KBM-7 (cell line): ENCODE measurements at regions not wholly inside any gene's neighbourhood (a gene's known extent, or its start where the extent isn't known, plus 50 kb on each side); places are given as distances from the start of the nearest gene placed in this dataset.
A peak's percentile ranks its signal among the peaks of the same experiment; 100 is the strongest.
"Not testable (repeated sequence)": the region's sequence is repeated elsewhere in the genome, so short reads cannot be mapped to it uniquely, and the experiment has no call there.

Source experiments
- DNase-seq: peaks from one replicate; pipeline ENCODE4 v3.0.0-alpha.2; 2015
- in situ Hi-C: fragments of 300-500 bp; cut with MboI; formaldehyde crosslinking; loops from 2 replicates; pipeline ENCODE4 v1.14.3; 2020; ENCODE audit warnings: low sequenced_read_pairs, low pct_unique_long_range_greater_than_20kb, mixed read lengths

DNA sequence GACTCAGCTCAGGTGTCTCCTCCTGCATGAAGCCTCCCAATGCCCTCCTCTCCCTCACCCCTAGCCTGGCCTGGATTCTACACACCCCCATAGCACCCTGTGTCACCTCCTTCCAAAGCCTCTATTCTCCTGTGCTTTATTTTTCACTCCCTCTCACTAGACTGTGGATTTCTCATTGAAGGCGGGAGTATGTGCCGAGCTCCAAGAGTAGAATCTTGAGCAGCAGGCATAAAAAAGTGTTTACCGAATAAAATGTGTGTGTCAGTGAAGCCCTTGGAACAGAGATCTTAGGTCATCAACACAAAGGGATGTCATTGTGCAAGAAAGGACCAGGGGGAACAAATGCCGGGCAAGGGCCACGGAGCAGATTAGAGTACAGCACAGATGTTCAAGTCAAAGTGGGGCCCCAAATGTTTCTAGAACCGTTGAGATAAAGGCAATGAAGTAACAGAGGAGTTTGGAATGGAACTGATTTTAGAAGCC, 106.1 kb upstream of the TMEM170B start:
- in situ Hi-C loops = no loop called here
- no peak for DNase-seq

DNA sequence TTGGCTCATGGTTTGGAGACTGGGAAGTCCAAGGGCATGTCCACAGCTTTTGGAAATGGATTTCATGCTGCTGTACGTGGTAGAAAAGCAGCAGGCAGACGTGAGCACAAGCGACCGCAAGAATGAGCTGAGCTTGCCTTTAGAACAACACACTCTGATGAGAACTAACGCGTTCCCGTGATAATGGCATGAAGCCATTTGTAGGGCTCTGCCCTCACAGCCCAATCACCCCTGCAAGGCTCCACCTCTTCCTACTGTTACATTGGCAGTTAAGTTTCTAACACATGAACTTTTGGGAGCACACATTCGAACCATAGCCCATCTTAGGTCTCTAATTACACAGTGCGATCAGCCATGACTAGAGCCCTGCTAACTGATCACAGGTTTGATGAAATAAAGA, 107.5 kb upstream of the TMEM170B start:
- DNase-seq = no peak
- in situ Hi-C loops = no loop called here

DNA sequence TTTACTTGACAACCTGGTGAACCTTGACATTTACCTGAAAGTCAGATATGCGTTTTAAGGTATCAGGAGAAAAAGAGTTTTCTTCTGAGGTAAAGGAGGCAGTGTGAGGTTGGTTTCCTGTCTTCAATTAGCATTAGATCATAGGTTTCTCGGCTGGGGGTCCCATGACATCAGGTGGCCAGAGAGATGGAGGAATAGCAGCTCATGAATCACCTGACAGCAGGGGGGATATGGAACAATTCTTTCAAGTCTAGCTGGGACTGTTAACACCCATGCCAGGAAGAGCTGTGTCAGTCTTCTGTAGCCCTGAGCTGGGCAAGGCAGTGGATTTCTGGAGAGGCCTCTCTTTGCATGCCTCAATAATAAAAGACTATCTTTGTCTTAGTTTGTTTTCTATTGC, 108.0 kb upstream of the TMEM170B start:
- in situ Hi-C loops = no loop called here
- DNase-seq = no peak

DNA sequence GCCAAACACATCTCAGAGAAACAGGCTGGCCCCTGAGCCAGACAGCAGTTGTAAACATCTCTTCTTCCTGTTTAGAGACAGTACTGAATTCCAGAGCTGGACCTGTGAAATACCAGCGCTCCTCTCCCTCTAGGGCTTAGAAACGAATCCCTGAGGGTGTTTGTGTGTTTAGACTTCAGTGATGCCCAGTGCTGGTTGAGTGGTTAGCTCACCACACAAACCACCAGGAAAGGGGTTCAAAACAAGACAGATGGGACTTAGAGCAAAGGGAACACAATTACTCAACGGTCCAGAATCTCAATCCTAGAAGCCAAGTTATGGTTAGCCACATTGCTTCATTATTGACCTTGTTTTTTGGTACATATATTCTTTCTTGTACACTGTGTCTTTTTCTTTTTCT, 108.7 kb upstream of the TMEM170B start:
- in situ Hi-C loops = no loop called here
- peak; percentile 55 for DNase-seq

DNA sequence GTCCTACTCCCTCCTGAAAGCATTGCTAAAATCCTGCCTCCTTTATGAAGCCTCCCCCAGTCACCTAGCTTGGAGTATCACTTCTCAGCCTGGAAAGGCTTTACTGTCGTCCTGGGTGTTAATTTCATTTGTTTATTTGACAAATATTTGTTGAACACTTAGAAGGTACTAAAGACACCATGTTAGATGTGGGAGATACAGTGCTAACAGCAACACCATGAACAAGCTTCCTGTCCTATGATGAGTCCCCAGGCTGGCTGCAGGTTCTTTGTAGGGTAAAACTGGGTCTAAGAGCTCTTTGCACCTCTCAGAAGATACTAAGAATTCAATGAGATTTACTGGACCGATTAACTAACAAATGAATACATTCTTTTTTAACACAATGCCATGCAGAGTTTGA, 109.2 kb upstream of the TMEM170B start:
- in situ Hi-C loops = no loop called here

DNA sequence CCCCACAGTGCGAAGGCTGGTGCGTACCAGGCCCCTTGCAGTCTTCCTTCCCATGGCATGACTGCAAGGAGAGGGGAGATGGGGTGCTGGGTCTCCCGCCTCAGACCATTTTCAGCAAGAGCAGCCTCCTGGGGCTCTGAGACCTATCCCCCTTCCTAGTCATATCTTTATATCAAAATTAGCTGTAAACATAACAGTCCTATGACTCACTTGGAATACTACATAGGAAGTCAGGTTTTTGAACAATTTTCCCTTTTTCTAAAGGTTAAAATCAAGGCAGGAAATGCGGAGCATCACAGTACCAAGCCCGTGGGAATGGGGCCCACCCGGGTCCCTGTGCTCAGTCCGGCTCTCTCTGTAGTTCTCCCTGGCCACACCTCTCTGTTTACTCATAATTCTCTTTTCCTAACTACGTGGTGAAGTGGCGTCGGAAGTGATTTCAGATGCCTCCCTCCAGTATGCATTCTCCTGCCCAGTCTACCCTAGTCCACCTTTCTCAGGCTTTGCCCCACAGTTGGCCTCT, 109.8 kb upstream of the TMEM170B start:
- DNase-seq = no peak
- in situ Hi-C loops = no loop called here

More for the DNA sequence above, 109.2 kb upstream of the TMEM170B start:
- no peak for DNase-seq

DNA sequence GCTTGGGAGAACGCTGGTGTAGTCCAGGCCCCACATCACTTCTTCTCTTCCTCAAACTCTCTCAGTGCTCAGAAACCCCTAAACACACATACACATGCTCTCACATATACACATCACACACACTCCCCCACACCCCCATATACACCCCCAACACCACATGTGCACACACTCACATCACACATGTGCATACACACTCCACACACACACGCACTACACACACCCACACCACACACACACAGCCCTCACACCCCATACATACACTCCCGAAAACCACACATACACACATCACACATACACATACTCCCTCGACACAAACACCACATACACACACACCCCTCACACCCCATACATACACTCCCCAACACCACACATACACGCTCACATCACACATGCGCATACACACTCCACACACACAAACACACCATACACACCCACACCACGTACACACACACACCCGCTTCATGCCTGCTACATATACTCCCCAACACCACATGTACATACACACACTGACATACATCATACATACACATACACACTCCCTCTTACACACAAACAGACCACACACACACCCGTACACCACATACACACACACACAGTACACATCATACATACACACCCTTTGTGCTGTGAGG, 110.3 kb upstream of the TMEM170B start:
- no peak for DNase-seq
- in situ Hi-C loops = no loop called here

DNA sequence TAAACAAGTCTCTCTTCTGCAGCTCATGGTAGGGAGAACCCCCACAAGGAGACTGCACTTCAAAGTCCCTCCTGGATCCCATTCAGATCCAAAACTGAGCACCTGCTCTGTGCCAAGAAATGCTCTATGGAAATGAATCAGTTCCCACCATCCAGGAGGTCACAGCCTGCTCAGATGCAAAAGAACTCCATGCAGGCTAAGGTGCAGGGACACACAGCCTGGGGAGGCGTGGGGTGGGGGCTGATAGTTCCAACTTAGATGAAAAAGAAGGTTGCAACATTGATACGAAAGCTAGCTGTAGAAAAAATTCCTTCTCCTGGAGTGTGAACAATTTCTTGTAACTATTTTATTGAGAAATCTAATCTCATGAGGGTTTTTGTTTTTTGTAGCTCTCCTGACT, 111.0 kb upstream of the TMEM170B start:
- no peak for DNase-seq
- in situ Hi-C loops = no loop called here

DNA sequence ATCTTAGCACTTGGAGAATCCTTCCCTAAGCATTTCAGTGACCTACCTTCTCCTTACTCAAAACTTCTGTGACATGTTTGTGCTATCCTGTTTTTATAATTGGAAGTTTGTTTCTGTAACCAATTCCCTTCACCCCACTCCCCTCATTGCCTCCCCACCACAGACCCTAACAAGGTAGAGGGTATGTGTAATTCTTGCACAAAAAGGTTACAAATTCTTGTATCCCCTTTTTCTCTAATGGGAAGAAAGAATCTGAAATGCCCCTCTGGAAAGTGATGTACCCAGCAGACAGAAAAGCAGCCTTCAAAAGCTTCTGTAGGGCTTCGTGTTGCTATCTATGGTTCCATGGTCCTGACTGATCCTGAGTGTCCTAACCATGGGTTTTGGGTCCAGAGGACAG, 111.7 kb upstream of the TMEM170B start:
- no peak for DNase-seq
- in situ Hi-C loops = no loop called here

DNA sequence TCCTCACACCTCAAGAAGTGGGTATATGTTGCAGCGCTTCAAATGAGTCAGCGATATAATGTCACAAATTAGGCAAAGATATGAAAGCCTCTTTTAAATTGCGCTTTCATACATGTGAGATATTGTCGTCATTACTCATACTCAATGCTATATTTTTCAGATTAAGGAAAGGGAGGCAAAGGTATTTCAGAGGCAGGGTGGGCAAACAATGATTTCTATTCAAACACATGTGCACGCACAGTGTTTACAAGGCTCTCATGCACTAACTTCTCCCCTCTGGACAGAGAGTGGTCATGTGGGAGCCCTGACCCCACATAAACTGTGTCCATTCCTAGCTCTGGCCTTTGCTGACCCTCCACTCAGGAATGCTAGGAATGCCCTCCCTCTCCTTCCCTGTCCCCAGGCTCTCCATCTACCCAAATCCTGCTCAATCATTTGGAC, 112.1 kb upstream of the TMEM170B start:
- DNase-seq = no peak
- in situ Hi-C loops = no loop called here

DNA sequence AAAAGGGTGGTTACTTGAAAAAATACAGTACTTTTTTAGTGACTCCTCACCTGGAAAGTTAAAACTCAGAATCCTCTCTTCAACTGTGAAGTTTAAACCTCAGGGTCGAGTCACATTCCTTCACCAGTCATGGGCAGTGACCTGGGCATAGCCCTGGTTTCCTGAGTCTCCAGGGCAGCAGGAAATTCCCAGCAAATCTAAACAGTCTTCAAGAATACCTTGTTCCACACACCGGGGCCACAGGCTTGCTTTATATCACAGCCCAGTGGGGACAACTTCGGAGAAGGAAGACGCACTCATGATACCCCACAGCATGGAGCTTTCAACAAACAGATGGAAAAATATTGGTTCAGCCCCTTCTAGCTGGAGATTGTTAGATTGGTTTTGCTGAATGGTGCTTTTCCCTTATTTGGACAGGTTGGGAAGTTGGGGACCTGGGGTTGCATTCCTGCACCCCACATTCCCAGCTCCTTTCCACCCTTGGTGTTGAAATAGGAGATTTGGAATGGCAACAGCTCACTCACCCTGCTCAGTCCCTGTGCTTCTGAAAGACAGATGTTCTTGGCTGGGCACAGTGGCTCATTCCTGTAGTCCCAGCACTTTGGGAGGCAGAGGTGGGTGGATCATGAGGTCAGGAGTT, 113.0 kb upstream of the TMEM170B start:
- in situ Hi-C loops = no loop called here
- no peak for DNase-seq

DNA sequence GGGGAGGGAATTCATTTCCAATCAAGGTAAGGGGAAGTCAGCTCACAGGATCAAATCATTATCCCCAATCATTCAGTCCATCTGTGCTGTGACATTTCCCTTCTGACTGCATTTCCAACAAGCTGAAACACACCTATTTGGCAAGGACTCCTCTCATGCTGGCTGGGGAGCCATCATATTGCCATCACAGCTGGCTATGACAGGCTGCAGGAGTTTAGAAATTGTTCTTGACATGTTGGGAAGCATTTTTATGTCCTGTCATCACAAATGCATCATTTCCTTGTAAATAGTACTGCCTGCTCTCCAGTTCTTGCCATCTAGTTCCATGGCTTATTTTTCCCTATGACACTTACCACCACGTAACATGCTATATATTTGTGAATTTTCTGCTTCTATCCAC, 113.9 kb upstream of the TMEM170B start:
- in situ Hi-C loops = no loop called here

DNA sequence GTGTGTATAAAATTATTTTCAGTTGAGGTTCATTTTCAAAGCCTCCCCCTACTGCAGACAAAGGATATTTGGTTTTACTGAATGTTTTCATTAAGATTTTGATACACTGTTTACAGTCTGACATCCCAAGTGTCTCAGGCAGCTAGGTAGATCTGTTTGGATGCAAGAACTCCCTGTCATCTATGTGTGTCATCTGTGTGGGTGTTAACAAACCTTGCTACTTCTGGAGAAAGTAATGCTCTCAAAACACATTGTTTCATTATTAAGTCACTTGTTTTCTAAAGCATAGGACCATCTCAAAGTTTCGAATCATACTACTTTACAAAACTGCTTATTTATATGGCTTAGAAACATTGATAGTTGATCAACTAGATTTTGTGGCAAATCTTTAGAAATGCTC, 114.5 kb upstream of the TMEM170B start:
- in situ Hi-C loops = no loop called here
- DNase-seq = no peak

More for the DNA sequence above, 113.9 kb upstream of the TMEM170B start:
- DNase-seq = no peak

DNA sequence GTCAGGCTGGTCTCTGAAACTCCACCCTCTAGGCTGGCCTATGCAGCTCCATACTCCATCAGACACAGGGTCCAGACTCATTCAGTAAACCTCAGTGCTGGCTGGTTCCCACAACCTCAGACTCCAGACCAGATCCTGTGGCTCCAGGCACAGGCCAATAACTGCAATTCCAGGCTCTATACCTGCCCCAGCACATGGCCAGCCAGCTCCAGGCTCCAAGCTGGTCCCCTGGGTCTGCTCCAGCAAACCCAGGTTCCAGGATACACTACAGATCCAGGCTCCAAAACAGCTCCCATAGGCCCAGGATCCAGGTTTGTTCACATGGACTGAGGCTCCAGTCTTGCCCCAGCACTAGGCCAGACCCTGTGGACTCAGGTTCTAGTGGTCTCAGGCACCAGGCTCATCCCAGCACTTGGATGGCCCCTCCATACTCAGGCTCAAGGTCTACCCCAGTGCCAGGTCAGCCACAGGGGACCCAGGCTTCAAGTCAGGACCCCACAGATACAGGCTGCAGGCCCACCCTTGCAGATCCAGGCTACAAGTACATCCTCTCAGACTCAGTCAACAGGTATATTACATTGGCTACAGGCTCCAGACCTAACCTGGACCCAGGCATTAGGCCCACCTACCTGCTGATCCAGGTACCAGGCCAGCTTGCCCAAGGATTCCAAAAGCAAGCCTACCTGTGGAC, 117.6 kb upstream of the TMEM170B start:
- in situ Hi-C loops = no loop called here
- no peak for DNase-seq

DNA sequence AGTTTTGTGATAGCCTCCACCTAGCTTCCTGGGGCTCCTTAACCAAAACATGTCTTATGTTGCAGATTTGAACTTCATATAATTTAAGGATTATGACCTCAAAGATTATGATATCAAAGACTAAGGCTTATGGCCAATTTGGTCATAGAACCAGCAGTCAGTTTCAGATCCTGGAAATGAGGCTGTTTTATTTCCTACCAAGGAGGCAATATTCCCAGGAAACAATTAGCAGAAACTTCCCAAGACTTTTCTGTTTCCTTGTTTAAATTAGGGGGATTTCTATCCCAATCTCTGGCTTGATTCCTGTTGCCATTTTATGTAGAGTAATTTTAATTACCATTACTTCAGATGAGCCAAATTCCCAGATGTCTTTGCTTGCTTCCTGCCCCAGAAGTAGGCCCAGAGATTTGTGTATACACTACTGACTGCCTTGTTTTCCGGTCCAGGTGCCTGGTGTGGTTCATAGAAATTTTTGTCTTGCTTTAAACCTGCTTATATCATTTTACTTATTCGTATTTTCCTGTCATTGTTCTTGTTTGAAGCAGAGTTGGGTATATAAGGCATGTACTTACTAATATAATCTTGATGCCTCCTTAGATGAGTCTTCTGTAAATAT, 119.2 kb upstream of the TMEM170B start:
- no peak for DNase-seq
- in situ Hi-C loops = no loop called here

DNA sequence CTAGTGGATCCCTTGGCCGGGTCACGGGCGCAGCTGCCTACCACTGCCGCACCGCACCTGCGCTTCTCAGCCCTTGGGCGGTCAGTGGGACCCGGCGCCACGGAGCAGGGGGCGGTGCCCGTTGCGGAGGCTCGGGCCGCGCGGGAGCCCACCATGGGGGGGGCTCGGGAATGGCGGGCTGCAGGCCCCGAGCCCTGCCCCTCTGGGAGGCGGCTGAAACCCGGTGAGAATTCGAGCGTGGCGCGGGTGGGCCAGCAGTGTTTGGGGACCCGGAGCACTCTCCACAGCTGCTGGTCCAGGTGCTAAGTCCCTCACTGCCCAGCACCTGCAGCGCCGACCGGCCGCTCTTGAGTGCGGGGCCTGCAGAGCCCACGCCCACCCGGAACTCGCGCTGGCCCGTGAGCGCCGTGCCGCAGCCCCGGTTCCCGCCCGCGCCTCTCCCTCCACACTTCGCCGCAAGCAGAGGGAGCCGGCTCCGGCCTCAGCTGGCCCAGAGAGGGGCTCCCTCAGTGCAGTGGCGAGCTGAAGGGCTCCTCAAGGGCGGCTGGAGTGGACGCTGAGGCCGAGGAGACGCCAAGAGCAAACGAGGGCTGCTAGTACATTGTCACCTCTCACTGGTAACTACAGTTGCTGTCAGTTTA, 120.5 kb upstream of the TMEM170B start:
- in situ Hi-C loops = no loop called here
- DNase-seq = no peak

DNA sequence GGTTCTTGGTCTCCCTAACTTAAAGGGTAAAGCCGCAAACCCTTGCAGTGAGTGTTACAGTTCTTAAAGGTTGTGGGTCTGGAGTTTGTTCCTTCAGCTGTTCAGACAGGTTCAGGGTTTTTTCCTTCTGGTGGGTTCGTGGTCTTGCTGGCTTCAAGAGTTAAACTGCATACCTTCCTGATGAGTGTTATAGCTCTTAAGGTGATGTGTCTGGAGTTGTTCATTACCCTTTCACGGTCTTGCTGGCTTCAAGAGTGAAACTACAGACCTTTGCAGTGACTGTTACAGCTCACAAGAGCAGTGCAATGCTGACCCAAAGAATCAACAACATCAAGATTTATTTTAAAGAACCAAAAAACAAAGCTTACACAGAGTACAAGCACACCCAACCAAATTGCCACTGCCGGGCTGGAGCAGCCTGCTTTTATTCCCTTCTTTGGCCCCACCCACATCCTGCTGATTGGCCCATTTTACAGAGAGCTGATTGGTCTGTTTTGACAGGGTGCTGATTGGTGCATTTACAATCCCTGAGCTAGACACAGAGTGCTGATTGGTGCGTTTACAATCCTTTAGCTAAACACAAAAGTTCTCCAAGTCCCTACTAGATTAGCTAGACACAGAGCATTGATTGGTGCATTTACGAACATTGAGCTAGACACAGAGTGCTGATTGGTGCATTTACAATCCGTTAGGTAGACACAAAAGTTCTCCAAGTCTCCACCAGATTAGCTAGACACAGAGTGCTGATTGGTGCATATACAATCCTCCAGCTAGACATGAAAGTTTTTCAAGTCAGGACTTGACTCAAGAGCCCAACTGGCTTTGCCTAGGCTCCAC, 121.2 kb upstream of the TMEM170B start:
- DNase-seq, in situ Hi-C loops: not testable (repeated sequence)

DNA sequence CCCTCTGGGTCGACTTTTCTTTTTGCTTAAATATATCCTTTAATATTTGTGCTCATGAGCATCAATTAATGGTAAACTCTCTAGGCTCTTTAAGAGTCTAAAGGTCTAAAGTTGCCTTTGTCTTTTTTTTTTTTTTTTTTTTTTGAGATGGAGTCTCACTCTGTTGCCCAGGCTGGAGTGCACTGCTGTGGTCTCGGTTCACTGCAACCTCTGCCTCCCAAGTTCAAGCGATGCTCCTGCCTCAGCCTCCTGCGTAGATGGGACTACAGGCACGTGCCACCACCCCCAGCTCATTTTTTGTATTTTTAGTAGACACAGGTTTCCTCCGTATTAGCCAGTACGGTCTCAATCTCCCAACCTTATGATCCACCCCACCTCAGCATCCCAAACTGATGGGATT, 122.0 kb upstream of the TMEM170B start:
- DNase-seq = no peak
- in situ Hi-C loops = no loop called here
